AG08396 (cell line): ENCODE measurements at regions not wholly inside any gene's neighbourhood (a gene's known extent, or its start where the extent isn't known, plus 50 kb on each side); places are given as distances from the start of the nearest gene placed in this dataset.
"Not testable (repeated sequence)": the region's sequence is repeated elsewhere in the genome, so short reads cannot be mapped to it uniquely, and the experiment has no call there.

Source experiments
- DNase-seq: peaks from one replicate; pipeline ENCODE4 v3.0.0; 2012; ENCODE audit warnings: low spot score, mixed read lengths

GRCh38 chr14:34093883-34094282, 143.0 kb upstream of the EGLN3 start:
- no peak for DNase-seq

GRCh38 chr14:34090451-34090850, 139.6 kb upstream of the EGLN3 start:
- DNase-seq, result no peak

- no peak for DNase-seq
Measured at GRCh38 chr14:34088914-34089313, 138.0 kb upstream of the EGLN3 start.

- no peak for DNase-seq
Measured at GRCh38 chr14:34087571-34087970, 136.7 kb upstream of the EGLN3 start.

- DNase-seq, result no peak
Measured at GRCh38 chr14:34086223-34086757, 135.4 kb upstream of the EGLN3 start.

GRCh38 chr14:34085695-34086094, 134.8 kb upstream of the EGLN3 start:
- DNase-seq, result no peak

- DNase-seq, result peak; percentile 60
Measured at GRCh38 chr14:34081576-34082136, 130.8 kb upstream of the EGLN3 start.

GRCh38 chr14:34081101-34081575, 130.3 kb upstream of the EGLN3 start:
- no peak for DNase-seq

- not testable (repeated sequence) for DNase-seq
Measured at GRCh38 chr14:34079643-34080042, 128.8 kb upstream of the EGLN3 start.

GRCh38 chr14:34078117-34078743, 127.4 kb upstream of the EGLN3 start:
- no peak for DNase-seq

GRCh38 chr14:34075826-34076225, 125.0 kb upstream of the EGLN3 start:
- DNase-seq, result no peak

GRCh38 chr14:34075042-34075744, 124.3 kb upstream of the EGLN3 start:
- no peak for DNase-seq

GRCh38 chr14:34072921-34073320, 122.0 kb upstream of the EGLN3 start:
- DNase-seq, result no peak

- no peak for DNase-seq
Measured at GRCh38 chr14:34072401-34072800, 121.5 kb upstream of the EGLN3 start.

GRCh38 chr14:34070917-34071407, 120.1 kb upstream of the EGLN3 start:
- no peak for DNase-seq

GRCh38 chr14:34069854-34070582, 119.1 kb upstream of the EGLN3 start:
- DNase-seq, result no peak

- DNase-seq, result no peak
Measured at GRCh38 chr14:34067587-34067986, 116.7 kb upstream of the EGLN3 start.

GRCh38 chr14:34065690-34066391, 115.0 kb upstream of the EGLN3 start:
- DNase-seq, result no peak

GRCh38 chr14:34065236-34065635, 114.4 kb upstream of the EGLN3 start:
- DNase-seq, result no peak

GRCh38 chr14:34064349-34064748, 113.5 kb upstream of the EGLN3 start:
- no peak for DNase-seq

- no peak for DNase-seq
Measured at GRCh38 chr14:34063470-34064164, 112.7 kb upstream of the EGLN3 start.
